Head of caudate nucleus (tissue), 42 donors: ENCODE measurements at regions not wholly inside any gene's neighbourhood (a gene's known extent, or its start where the extent isn't known, plus 50 kb on each side); places are given as distances from the start of the nearest gene placed in this dataset.

Experiments used
- DNase-seq, 42 donors: peaks; one replicate each; pipeline versions ENCODE4 v3.0.0 to v3.0.0-alpha.2; 2020 to 2021; ENCODE audit warnings: mixed read lengths in 7 of 42
- intact Hi-C: fragments of 100-400 bp; cut with DNase I; formaldehyde crosslinking; loops from one replicate; pipeline ENCODE4 v1.15.0; 2022

DNA sequence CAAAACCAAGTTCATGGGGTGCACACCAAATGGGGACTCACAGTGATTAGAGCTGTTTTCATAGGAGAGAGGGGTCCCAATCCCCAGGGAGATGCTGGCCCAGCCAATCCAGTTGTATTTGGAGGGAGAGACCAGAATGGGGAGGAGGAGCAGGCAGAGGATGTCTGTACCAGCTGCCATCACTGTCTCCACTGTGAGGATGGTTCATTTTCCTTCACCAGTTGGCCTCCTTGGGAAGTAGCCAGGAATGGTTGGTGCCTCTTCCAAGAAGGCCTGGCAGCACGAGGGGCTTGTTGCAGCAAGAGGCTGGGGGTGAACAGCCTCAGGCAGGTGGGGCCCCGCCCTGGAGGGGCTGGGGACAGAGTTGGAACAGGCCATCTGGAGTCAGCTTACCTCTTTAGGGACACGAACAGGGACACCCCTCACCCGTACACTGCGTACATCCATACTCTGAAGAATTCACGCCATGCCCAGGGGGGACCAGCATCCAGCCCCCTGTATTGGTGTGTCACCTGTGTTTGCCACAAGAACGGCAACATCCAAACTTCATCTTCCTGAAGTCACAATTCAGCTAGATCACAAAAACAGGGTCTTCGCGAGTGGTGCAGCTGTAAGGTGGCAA is 161.7 kb upstream of the ZNF236 start:
- DNase-seq = no peak
- intact Hi-C loops = no loop called here

DNA sequence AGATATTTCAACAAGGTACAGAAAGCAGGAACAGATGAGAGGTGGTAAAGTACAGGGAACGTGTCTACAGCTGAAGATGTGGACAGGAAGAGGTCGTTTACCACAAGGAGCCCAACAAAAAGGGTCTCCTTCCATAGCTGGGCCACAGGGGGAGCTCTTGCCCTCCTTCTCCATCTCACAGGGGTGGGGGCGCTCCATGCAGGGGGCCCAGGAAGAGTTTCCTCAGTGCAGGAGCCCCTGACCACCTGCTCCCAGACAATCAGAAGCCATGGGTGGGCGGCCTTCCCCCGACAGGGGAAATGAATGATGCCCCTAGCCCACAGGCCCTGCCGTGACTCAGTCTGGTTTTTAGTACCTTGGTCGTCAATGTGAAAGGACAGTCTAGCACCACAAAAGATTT is 163.6 kb upstream of the ZNF516 start:
- intact Hi-C loops = no loop called here
- DNase-seq = no peak

DNA sequence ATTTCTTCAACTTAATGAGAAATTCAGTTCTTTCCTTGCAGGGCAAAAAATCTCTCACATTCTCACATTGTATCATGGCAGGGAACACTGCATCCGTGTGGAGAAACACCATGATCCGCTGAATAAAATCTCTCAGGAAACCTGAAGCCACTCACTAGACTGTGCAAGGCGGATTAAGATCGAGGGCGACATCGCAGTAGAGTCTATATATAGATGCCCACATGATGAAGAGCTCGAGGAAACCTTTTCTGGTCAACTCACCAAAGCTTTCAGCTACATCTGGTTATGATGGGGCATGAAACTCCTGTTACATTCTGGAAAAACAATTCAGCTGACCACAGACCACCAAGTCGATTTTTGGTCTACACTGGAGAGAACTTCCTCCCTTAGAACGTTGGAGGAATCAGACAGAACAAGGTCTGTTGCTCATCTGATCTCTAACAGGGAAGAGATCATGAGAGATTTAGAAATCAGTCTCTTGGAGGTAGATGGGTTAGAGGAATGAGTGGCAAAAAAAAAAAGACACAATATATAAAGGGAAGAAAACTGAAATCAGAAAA is 162.9 kb upstream of the ZNF516 start:
- no peak for DNase-seq
- intact Hi-C loops = no loop called here

GRCh38 chr18:76656925-76657827 is 162.1 kb upstream of the ZNF516 start:
- DNase-seq = no peak
- intact Hi-C loops = no loop called here

GRCh38 chr18:76654577-76654976 is 159.5 kb upstream of the ZNF516 start:
- DNase-seq = no peak
- intact Hi-C loops = no loop called here

GRCh38 chr18:76647322-76647721 is 152.3 kb upstream of the ZNF516 start:
- no peak for DNase-seq
- intact Hi-C loops = no loop called here

GRCh38 chr18:76644580-76644979 is 149.5 kb upstream of the ZNF516 start:
- no peak for DNase-seq
- intact Hi-C loops = no loop called here

DNA sequence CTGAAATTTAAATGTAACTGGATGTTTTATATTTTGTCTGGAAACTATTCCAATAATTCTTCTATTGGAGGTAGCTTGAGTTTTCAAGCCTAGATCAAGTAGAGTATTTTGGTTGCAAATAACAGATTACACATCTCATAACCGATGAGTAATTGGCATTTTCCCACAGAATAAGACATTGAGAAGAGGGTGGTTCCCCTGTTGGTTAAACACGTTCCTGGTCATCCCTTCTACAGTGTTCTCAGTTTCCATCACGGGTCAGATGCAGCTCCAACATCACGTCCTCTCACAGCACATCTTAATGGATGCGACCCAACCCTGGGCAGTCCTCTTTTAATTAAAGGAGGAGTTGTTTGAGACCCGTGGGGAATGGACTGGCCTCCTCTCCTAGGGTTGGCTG is 149.0 kb upstream of the ZNF516 start:
- intact Hi-C loops = no loop called here
- no peak for DNase-seq

- intact Hi-C loops = no loop called here
- DNase-seq = no peak
These were observed 148.2 kb upstream of the ZNF516 start for GRCh38 chr18:76643199-76643598.

- DNase-seq = no peak
- intact Hi-C loops = no loop called here
These were observed 145.4 kb upstream of the ZNF516 start for GRCh38 chr18:76640438-76640837.

DNA sequence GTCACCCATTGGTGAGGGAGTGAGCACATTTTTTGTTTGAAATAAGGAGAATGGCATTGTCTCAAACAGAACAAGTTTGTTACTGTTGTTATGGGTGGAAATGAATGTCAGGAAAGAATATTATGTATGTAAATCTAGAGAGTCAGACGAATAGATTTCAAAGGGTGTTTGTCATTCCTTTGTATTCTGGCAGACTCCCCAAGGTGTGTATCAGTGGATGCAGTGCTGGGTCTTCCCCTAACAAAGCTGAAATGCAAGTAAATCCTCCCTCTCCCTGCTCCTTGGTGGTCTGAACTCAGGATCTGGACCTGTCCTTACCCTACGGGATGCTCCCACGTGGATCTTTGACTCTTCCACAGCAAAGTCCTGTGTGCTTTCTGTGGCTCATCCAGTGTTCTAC is 139.5 kb upstream of the ZNF516 start:
- intact Hi-C loops = no loop called here
- DNase-seq = no peak

DNA sequence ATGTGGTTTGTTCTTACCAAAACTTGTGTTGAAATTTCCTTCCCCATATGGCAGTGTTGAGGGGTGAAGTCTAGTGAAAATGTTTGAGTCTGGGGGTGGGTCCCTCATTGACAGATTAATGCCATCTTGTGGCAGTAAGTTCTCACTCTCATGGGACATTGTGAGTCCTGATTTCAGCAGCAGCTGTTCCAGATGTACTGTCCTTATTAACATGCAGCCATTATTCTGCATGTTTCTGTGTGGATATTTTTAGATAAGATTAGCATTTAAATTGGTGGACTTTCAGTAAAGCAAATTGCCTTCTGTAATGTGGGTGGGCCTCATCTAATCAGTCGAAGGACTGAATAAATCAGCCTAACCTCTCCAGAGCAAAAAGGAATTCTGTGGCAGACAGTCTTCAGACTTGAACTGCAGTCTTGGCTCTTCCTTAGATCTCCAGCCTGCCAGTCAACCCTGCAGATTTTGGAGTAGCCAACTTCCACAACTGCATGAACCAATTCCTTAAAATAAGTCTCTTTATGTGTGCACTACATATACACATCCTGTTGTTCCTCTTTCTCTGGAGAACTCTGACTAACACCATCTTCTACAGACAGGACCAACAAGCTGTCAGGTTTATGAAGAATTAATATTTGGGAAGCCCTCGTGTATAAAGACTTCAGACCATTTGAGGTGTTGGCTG is 138.7 kb upstream of the ZNF516 start:
- DNase-seq = no peak
- intact Hi-C loops = no loop called here

GRCh38 chr18:76627444-76627843 is 132.4 kb upstream of the ZNF516 start:
- no peak for DNase-seq
- intact Hi-C loops = no loop called here

- intact Hi-C loops = no loop called here
- DNase-seq = no peak
These were observed 131.9 kb upstream of the ZNF516 start for GRCh38 chr18:76626991-76627390.

GRCh38 chr18:76622651-76623050 is 127.6 kb upstream of the ZNF516 start:
- no peak for DNase-seq
- intact Hi-C loops = no loop called here

DNA sequence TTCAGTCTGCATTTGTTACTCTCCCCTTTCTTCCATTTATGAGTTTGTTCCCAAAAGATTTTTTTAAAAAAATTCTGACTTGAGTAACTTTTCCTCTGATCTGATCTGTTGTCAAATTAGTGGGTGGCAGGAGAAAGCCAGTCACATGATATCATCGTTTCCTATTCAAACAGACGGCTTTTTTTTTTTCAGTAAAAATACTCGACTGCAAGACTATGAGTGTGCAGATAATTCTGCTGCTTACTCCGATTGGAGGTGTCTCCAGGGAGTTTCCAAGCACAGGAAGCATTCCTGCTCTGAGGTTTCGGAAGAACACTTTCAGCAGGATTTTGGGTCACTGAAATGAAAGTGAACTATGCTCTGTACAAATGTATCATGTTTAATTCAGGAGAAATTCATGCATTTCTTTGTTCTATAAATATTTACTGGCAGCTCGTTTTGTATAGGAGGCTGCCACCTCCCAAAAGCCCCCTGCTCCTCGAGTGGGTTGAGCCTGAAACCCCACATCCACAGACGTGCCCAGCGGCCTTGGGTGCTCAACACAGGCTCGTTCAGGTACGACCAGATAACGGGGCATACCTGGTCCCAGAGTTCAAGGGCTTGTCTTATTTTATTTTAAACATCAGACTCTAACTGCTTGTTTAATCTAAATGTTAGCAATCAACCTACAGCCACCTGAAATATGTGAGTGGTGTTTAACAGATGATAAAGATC is 126.9 kb upstream of the ZNF516 start:
- intact Hi-C loops = no loop called here

GRCh38 chr18:76621226-76621625 is 126.2 kb upstream of the ZNF516 start:
- DNase-seq = no peak
- intact Hi-C loops = no loop called here

More for the DNA sequence above, 126.9 kb upstream of the ZNF516 start:
- DNase-seq = peak in 3 of 42 donors; percentile 14 to 51 (median 29)

- intact Hi-C loops = no loop called here
These were observed 125.5 kb upstream of the ZNF516 start for GRCh38 chr18:76620321-76621170.

More at GRCh38 chr18:76620321-76621170, 125.5 kb upstream of the ZNF516 start:
- DNase-seq = peak in 40 of 42 donors; percentile 27 to 77 (median 56)
